ENCODE measurements at regions not wholly inside any gene's neighbourhood (a gene's known extent, or its start where the extent isn't known, plus 50 kb on each side); places are given as distances from the start of the nearest gene placed in this dataset.

- TF ChIP-seq, protein P1, sequence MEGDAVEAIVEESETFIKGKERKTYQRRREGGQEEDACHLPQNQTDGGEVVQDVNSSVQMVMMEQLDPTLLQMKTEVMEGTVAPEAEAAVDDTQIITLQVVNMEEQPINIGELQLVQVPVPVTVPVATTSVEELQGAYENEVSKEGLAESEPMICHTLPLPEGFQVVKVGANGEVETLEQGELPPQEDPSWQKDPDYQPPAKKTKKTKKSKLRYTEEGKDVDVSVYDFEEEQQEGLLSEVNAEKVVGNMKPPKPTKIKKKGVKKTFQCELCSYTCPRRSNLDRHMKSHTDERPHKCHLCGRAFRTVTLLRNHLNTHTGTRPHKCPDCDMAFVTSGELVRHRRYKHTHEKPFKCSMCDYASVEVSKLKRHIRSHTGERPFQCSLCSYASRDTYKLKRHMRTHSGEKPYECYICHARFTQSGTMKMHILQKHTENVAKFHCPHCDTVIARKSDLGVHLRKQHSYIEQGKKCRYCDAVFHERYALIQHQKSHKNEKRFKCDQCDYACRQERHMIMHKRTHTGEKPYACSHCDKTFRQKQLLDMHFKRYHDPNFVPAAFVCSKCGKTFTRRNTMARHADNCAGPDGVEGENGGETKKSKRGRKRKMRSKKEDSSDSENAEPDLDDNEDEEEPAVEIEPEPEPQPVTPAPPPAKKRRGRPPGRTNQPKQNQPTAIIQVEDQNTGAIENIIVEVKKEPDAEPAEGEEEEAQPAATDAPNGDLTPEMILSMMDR (IDR thresholded peaks at IDR 0.05) = no peak
- ATAC-seq (ENCODE audit: low FRiP score) (no peak), DNase-seq (ENCODE audit: low spot score) (no peak)
Measured at GRCh38 chr5:121373371-121373770, 478.3 kb upstream of the FTMT start.

DNA sequence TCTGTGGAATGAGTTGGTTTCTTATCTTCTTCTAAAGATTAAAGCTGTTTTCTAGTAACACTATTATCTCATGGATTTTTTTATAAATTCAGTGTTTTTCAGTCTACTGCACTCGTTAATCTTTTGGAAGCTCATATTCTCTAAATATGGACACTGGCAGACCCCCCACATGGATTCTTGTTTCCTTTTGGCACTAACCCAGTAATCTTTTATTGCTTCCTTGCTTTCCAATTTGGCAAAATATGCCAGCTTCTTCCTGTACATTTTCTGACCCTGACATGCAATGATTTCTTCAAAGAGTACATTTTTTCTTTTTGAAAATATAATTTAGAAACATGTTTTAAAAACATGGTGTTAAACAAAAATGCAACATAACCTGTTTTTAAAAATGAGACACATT is 474.2 kb upstream of the FTMT start:
- DNase-seq (ENCODE audit: low spot score) (no peak), ATAC-seq (ENCODE audit: low FRiP score) (no peak)
- TF ChIP-seq, protein P1 (IDR thresholded peaks at IDR 0.05) = no peak

GRCh38 chr5:121378046-121378445 is 473.6 kb upstream of the FTMT start:
- TF ChIP-seq, protein P1 (IDR thresholded peaks at IDR 0.05) = no peak
- ATAC-seq (ENCODE audit: low FRiP score) = no peak
- no peak for DNase-seq (ENCODE audit: low spot score)

DNA sequence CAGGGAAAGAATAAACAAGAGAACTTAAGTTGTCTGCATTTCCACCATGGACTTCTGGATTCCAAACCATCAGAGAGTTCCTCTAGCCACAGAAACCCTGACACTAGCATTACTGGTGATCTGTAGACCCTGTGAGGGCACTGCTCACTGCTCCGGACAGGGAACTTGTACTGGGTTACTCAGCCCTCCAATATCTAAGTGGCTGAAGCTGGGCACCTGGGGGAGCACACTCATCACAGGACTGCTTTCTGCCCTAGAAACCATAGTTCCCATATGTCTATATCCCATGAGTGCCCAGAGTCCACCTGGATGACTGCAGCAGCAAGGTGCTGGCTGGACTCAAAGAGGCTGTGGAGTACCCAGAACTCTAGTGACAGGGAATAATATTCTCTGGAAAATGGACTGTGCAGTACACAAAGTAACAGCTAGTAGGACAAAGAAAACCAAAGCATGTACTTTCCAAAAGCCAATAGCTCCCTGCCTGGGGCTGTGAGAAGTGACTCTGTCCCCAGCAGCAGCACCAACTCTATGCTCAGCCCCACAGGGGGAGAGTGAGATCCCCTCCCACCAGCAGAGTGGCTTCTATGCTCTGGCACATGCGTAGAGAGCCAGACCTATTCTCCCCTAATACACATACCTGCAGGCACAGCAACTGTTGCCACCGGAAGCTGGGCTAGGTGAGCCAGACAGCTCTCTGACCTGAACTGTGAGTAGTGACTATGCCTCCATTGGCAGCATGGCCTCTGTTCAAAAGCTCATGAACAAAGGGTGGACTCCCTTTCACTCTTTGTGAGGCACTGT is 472.9 kb upstream of the FTMT start:
- DNase-seq (ENCODE audit: low spot score) (no peak), ATAC-seq (ENCODE audit: low FRiP score) (no peak)
- TF ChIP-seq, protein P1 (IDR thresholded peaks at IDR 0.05) = no peak

GRCh38 chr5:121380066-121380465 is 471.6 kb upstream of the FTMT start:
- ATAC-seq (ENCODE audit: low FRiP score) (no peak), DNase-seq (ENCODE audit: low spot score) (no peak)
- TF ChIP-seq, protein P1 (IDR thresholded peaks at IDR 0.05) = no peak

GRCh38 chr5:121384359-121384758 is 467.3 kb upstream of the FTMT start:
- DNase-seq (ENCODE audit: low spot score) (no peak), ATAC-seq (ENCODE audit: low FRiP score) (no peak)
- TF ChIP-seq, protein P1 (IDR thresholded peaks at IDR 0.05) = no peak

DNA sequence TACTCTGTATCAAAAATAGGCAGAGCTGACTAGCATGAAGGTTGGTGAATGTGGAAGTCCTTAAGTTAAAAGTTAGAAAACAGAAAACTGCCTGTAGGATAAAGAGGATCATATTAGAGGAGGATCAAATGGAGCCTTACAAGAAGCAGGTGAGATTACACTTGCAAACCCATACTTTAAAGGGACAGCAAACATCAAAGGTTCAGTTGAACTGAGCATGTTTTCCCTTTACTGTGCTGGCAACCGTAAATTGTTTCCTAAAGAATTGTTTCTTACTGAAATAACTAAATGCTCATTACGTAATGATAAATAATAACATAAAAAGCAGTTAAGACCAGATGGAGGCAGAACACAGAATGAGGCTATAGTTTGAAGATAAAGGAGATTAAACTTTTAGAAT is 465.3 kb upstream of the FTMT start:
- TF ChIP-seq, protein P1 (IDR thresholded peaks at IDR 0.05) = no peak
- ATAC-seq (ENCODE audit: low FRiP score) (no peak), DNase-seq (ENCODE audit: low spot score) (no peak)

All from omental fat pad (tissue), 3 donors.